HG03175 (cell line): ENCODE measurements at regions not wholly inside any gene's neighbourhood (a gene's known extent, or its start where the extent isn't known, plus 50 kb on each side); places are given as distances from the start of the nearest gene placed in this dataset.
"Not testable (repeated sequence)": the region's sequence is repeated elsewhere in the genome, so short reads cannot be mapped to it uniquely, and the experiment has no call there.

Source experiments
- ATAC-seq: cut with Tn5 transposase; IDR thresholded peaks from one replicate; pipeline ENCODE4 v1.9.1; 2021; ENCODE audit warnings: mild to moderate bottlenecking, moderate library complexity; ENCODE audit not compliant: unreplicated experiment

GRCh38 chr6:170149681-170150589 lies 140.9 kb downstream of the DLL1 start:
- no peak for ATAC-seq

- no peak for ATAC-seq
Measured at GRCh38 chr6:170148709-170149470, 142.0 kb downstream of the DLL1 start.

DNA sequence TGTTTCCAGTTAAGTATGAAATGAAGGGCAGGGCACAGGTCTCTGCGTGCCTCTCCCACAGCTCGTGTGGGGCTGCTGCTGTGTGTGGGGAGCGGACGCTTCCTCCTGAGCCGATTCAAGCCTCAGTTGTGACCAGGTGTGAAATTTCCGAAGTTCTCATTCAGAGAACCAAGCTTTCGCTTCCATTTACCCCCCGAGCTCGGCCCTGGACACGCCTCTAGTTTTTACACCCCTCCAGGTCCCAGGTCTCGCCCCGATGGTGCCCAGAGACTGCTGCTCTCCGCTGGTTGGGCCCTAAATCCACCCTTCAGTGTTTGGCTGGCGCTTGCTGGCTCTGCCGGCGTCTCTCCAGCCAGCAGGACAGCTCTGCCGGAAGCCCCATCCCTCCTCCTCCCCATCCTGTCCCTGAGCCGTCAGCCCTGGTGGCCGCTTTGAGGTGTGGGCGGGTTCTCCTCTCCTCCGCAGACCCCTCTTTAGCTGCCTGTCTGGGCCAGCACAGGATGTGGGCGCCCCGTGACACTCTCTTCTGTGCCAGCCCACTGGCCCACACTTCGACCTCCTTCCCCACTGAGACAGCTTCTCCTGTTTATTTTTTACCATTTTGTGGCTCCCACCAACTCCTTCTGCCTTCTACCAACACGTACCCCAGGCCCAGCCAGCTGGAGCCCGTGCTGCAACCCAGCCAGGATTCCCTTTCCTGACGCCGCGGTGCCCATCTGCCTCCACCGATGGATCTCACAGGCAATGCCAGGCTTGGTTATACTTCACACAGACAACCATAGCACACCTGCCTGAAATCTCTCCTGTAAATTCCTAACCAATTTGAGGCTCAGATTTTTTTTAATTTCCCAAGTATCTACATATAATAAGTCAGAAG lies 142.8 kb downstream of the DLL1 start:
- ATAC-seq = peak; percentile 82

DNA sequence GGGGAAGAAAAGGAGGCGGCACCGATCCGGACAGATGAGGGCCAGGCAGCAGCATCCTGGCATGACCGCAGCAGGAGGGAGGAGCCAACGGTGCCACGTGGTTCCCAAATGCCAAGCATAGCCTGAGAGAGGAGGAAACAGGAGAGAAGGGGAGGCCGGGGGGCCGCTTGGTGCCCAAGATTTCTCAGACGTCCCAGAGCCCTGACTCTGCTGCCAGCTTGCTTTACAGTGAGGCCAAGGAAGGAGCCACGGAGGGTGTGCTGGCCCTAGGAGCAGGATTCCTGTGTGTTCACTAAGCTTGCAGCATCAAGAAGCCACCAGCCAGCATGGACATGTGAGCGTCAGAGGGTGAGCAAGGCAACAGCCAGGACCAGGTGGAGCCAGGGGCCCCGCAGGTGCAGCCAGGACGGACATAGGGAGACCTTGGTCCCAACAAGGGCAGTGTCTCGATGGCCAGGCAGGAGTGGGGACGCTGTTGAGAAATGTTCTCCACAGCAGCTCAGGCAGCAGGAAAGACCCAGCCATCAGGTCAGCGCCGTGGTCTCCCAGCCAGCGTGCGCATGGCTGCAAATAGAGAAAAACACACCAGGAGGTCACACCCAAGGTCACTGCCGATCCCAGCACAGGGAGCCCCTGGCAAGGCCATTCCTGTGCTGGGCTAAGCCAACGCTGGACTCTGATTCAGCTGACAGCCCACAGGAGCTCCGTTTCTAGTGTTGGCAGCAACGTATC lies 143.7 kb downstream of the DLL1 start:
- ATAC-seq = no peak

DNA sequence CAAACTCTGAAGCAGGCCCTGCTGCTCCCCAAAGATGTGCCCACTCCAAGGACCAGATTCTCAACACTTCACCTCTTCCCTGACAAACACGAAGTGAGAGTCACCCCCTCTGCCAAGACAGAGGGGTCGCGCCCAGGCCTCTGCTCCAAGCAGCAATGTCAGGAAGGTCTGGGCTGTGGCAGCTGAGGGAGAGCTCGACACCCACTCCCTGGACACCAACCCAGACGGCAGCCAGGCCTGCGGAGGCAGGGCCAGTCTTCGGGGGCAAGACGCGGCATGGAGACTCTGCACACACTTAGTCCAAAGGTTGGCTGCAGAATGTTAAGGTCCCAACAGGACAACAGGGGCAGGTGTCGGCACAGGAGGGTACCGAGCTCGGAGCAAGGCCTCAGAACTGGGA lies 144.2 kb downstream of the DLL1 start:
- no peak for ATAC-seq

GRCh38 chr6:170146131-170146530 lies 144.7 kb downstream of the DLL1 start:
- not testable (repeated sequence) for ATAC-seq

- not testable (repeated sequence) for ATAC-seq
Measured at GRCh38 chr6:170145716-170146115, 145.2 kb downstream of the DLL1 start.

DNA sequence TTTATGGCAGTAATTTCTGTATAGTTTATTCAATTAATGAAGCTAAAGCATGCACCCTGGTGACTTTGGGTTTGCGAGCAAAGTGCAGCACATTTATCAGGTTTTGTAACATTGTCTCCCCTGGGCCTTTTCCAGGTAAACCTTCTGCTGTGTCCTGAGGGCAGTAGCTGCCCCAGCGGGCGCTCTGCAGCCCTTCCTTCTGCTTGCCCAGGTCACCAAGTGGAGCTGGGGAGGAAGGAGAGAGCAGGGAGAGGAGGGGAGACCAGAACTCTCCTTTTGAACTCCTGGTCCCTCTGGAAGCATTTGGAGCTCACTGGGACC lies 145.6 kb downstream of the DLL1 start:
- ATAC-seq = no peak

- no peak for ATAC-seq
Measured at GRCh38 chr6:170144571-170145271, 146.2 kb downstream of the DLL1 start.

GRCh38 chr6:170143401-170144150 lies 147.3 kb downstream of the DLL1 start:
- ATAC-seq = no peak

DNA sequence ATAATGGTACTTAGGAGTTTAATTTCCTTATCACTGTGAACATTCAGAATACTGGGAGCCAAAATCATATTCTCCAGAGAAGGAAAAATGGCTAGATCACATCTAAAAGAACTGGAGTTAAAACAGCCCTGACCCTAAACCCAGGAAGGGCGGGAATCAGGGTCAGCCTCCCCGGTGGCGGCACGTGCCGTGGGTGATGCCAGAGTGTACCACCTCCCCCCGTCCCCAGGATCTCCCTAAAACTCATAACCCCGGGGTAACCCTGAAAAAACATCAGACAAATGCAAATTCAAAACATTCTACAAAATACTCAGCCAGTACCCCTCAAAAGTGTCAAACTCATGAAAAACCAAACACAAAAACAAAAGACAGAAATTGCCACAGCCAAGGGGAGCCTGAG lies 148.3 kb downstream of the DLL1 start:
- ATAC-seq = no peak

- ATAC-seq = not testable (repeated sequence)
Measured at GRCh38 chr6:170141061-170141460, 149.8 kb downstream of the DLL1 start.

- ATAC-seq = no peak
Measured at GRCh38 chr6:170140129-170140528, 150.7 kb downstream of the DLL1 start.

DNA sequence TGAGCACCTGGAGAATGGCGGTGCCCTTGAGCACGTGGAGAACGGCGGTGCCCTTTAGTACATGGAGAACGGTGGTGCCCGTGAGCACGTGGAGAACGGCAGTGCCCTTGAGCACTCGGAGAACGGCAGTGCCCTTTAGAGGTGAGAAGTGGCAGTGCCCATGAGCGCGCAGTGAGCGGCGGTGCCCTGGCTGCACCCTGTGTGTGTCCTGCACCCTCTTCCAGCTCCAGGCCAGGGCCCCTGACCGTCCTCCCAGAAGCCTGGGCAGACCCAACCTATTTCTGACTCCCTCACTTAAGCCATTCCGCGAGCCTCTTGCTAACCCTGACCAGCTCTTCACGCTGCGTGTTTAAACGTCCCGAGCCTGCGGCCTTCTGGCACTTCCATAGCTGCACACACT lies 151.3 kb downstream of the DLL1 start:
- ATAC-seq = no peak

GRCh38 chr6:170139046-170139445 lies 151.8 kb downstream of the DLL1 start:
- ATAC-seq = not testable (repeated sequence)

DNA sequence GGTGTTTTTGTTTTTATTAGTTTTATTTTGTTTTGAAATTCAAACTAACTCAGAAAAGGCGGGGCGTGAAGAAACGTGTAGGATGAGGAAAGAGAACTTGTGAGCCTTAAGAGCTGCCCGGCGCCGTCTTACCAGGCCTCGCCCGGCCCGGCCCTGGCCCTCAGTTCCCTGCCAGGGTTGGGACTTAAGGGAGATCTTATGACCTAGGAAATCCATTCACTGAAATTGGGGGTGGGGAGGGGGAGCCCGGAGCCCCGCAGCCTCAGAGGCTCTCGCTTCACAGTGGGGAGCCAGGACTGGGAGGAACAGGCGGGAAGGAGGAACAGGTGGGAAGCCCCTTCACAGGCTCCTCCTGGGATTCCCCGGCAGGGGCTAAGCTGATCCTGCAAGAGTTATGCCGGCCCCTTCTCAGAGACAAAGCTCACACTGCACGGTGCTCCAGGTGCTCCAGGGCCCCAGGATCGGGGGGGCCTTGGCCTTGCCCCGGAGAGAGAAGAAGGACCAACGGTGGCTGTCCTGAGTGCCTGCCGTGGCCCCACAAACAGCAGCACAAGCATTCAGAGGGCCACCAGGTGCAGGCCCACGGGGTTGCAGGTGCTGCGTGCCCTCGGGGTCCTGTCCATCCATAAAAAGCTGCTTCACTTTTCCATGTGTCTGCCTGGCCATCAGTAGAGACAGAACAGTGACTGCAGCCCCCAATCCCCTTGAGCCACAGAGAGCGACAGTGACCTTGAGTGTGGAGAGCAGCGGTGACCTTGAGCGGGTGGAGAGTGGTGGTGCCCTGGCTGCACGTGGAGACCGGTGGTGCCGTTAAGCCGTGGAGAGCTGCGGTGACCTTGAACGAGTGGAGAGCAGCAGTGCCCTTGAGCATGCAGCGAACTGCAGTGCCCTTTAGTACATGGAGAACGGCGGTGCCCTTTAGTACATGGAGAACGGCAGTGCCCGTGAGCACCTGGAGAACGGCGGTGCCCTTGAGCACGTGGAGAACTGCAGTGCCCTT lies 152.7 kb downstream of the DLL1 start:
- ATAC-seq = no peak

GRCh38 chr6:170137176-170137891 lies 153.5 kb downstream of the DLL1 start:
- ATAC-seq = no peak
